ENCODE measurements at regions not wholly inside any gene's neighbourhood (a gene's known extent, or its start where the extent isn't known, plus 50 kb on each side); places are given as distances from the start of the nearest gene placed in this dataset.

GRCh38 chr12:90058704-90059103 is 350.1 kb upstream of the ATP2B1 start:
- ATAC-seq (no peak), DNase-seq (no peak)
- intact Hi-C loops (cut with DNase I, micrococcal nuclease) = no loop called here

GRCh38 chr12:90055071-90055470 is 346.4 kb upstream of the ATP2B1 start:
- intact Hi-C loops (cut with DNase I, micrococcal nuclease) = no loop called here
- DNase-seq (no peak), ATAC-seq (no peak)

GRCh38 chr12:90048918-90049317 is 340.3 kb upstream of the ATP2B1 start:
- DNase-seq (no peak), ATAC-seq (no peak)
- intact Hi-C loops (cut with DNase I, micrococcal nuclease) = no loop called here

- DNase-seq (no peak), ATAC-seq (no peak)
- intact Hi-C loops (cut with DNase I, micrococcal nuclease) = no loop called here
These were observed 336.9 kb upstream of the ATP2B1 start for GRCh38 chr12:90045559-90045958.

GRCh38 chr12:90044069-90044468 is 335.4 kb upstream of the ATP2B1 start:
- intact Hi-C loops (cut with DNase I, micrococcal nuclease) = no loop called here
- no peak for ATAC-seq
- no peak for DNase-seq

GRCh38 chr12:90042920-90043641 is 334.4 kb upstream of the ATP2B1 start:
- ATAC-seq (no peak), DNase-seq (no peak)
- intact Hi-C loops (cut with DNase I, micrococcal nuclease) = no loop called here

GRCh38 chr12:90038289-90038688 is 329.7 kb upstream of the ATP2B1 start:
- intact Hi-C loops (cut with DNase I, micrococcal nuclease) = no loop called here
- ATAC-seq (no peak), DNase-seq (no peak)

GRCh38 chr12:90037740-90038139 is 329.1 kb upstream of the ATP2B1 start:
- DNase-seq (no peak), ATAC-seq (no peak)
- intact Hi-C loops (cut with DNase I, micrococcal nuclease) = no loop called here

- DNase-seq (no peak), ATAC-seq (no peak)
- intact Hi-C loops (cut with DNase I, micrococcal nuclease) = no loop called here
These were observed 328.0 kb upstream of the ATP2B1 start for GRCh38 chr12:90036637-90037036.

- DNase-seq (no peak), ATAC-seq (no peak)
- intact Hi-C loops (cut with DNase I, micrococcal nuclease) = no loop called here
These were observed 322.1 kb upstream of the ATP2B1 start for GRCh38 chr12:90030726-90031125.

- intact Hi-C loops (cut with DNase I, micrococcal nuclease) = no loop called here
- ATAC-seq = no peak
These were observed 320.7 kb upstream of the ATP2B1 start for GRCh38 chr12:90029317-90029716.

GRCh38 chr12:90028635-90029051 is 320.0 kb upstream of the ATP2B1 start:
- ATAC-seq = no peak

More at GRCh38 chr12:90029317-90029716, 320.7 kb upstream of the ATP2B1 start:
- DNase-seq = no peak

GRCh38 chr12:90027889-90028634 is 319.4 kb upstream of the ATP2B1 start:
- intact Hi-C loops (cut with DNase I, micrococcal nuclease) = no loop called here
- DNase-seq (no peak), ATAC-seq (peak; percentile 69)

More at GRCh38 chr12:90028635-90029051, 320.0 kb upstream of the ATP2B1 start:
- DNase-seq = no peak
- intact Hi-C loops (cut with DNase I, micrococcal nuclease) = no loop called here

GRCh38 chr12:90027041-90027440 is 318.4 kb upstream of the ATP2B1 start:
- DNase-seq (no peak), ATAC-seq (no peak)
- intact Hi-C loops (cut with DNase I, micrococcal nuclease) = no loop called here

- no peak for DNase-seq
- intact Hi-C loops (cut with DNase I, micrococcal nuclease) = no loop called here
These were observed 317.9 kb upstream of the ATP2B1 start for GRCh38 chr12:90026516-90026915.

GRCh38 chr12:90024262-90024661 is 315.6 kb upstream of the ATP2B1 start:
- intact Hi-C loops (cut with DNase I, micrococcal nuclease) = no loop called here
- DNase-seq = no peak
- no peak for ATAC-seq

More at GRCh38 chr12:90026516-90026915, 317.9 kb upstream of the ATP2B1 start:
- no peak for ATAC-seq

GRCh38 chr12:90023207-90023900 is 314.7 kb upstream of the ATP2B1 start:
- ATAC-seq (no peak), DNase-seq (no peak)
- intact Hi-C loops (cut with DNase I, micrococcal nuclease) = no loop called here

- ATAC-seq (peak; percentile 97), DNase-seq (no peak)
- intact Hi-C loops (cut with DNase I, micrococcal nuclease) = no loop called here
These were observed 313.3 kb upstream of the ATP2B1 start for GRCh38 chr12:90021795-90022440.

GRCh38 chr12:90020881-90021280 is 312.2 kb upstream of the ATP2B1 start:
- DNase-seq (no peak), ATAC-seq (no peak)
- intact Hi-C loops (cut with DNase I, micrococcal nuclease) = no loop called here
